ENCODE measurements at regions not wholly inside any gene's neighbourhood (a gene's known extent, or its start where the extent isn't known, plus 50 kb on each side); places are given as distances from the start of the nearest gene placed in this dataset.
A peak's percentile ranks its signal among the peaks of the same experiment; 100 is the strongest.

- no peak for DNase-seq
These were observed 57.9 kb downstream of the FBXO2 start for GRCh38 chr1:11596295-11596694.

- DNase-seq, result no peak
These were observed 58.9 kb downstream of the FBXO2 start for GRCh38 chr1:11595285-11595684.

GRCh38 chr1:11594625-11595024 lies 59.6 kb downstream of the FBXO2 start:
- DNase-seq, result no peak

- DNase-seq, result peak; percentile 13
These were observed 60.0 kb downstream of the FBXO2 start for GRCh38 chr1:11594222-11594621.

GRCh38 chr1:11592752-11593151 lies 61.5 kb downstream of the FBXO2 start:
- DNase-seq, result no peak

GRCh38 chr1:11590395-11590794 lies 63.8 kb downstream of the FBXO2 start:
- no peak for DNase-seq

Measured in stimulated activated CD4-positive, alpha-beta T cell treated with anti-CD3 and anti-CD28 coated beads, Interleukin-15, amount 100 ng/mL, for 24 hours (primary cell).